HL-60/S4 treated with retinoic acid at 250 ng/mL for 4 days and 3 days (cell line): ENCODE measurements at regions not wholly inside any gene's neighbourhood (a gene's known extent, or its start where the extent isn't known, plus 50 kb on each side); places are given as distances from the start of the nearest gene placed in this dataset.
"Not testable (repeated sequence)": the region's sequence is repeated elsewhere in the genome, so short reads cannot be mapped to it uniquely, and the experiment has no call there.

Experiments
- in situ Hi-C: fragments of 300-500 bp; cut with MboI; formaldehyde crosslinking; loops from 2 replicates; pipeline ENCODE4 v1.7.0; 2022; ENCODE audit warnings: low sequenced_read_pairs

- in situ Hi-C loops, result no loop called here
Observed at GRCh38 chr9:89926691-89927220, 321.9 kb downstream of the GADD45G start.

GRCh38 chr9:89928106-89928505 lies 323.3 kb downstream of the GADD45G start:
- in situ Hi-C loops, result no loop called here

DNA sequence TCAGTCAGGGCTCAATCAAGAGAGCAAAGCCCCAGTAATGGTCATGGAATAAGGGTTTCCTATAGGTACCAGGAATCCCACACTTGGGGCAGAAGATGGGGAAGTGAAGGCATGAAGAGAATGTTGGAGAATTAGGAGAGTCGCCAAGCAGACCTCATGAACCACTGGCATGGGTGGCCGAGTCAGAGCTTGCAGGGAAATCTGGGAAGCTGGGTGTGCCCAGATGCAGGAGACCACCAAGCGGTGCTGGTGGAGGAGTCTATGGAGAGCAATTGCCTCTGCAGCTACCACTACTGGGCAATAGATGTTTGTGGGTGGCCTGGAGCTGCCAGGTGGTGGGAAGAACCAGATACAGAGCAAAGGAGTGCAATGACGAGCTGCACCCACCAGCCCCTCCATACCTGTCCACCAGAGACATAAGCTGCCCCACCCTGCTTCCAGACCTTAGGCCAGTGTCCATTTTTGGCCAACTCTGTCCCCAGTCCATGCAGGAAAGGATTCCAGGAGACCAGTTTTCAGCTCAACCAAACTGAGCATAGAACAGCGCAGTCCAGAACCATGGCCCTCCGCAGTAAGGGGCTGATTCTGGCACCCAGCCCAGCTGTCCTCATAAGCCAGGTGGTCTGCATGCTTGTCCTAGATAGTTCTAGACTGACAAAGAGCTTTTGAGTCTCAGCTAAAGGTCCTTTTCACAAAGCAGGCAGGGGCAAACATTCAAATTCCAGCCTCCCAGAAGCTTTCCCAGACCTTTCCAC lies 323.9 kb downstream of the GADD45G start:
- in situ Hi-C loops, result no loop called here

DNA sequence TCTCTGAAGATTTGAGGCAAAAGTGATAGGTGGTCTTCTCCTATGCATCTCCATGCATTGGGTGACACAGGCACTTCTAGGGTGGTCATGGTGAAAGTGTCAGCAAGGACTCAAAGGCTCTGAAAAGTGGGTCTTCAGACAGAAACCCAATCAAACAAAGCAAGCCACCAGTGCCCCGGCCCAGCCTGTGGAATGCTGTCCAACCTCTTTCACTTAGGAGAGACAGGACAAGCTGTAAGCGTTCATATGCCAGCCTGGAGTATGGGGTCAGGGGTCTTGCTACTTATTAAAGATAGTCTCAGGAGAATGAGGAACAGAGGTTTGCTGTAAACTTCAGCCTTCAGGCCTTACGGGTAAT lies 324.5 kb downstream of the GADD45G start:
- in situ Hi-C loops, result no loop called here

- in situ Hi-C loops, result no loop called here
Observed at GRCh38 chr9:89929673-89930480, 325.1 kb downstream of the GADD45G start.

- in situ Hi-C loops, result no loop called here
Observed at GRCh38 chr9:89933578-89933977, 328.8 kb downstream of the GADD45G start.

GRCh38 chr9:89935115-89935514 lies 330.3 kb downstream of the GADD45G start:
- in situ Hi-C loops, result no loop called here

DNA sequence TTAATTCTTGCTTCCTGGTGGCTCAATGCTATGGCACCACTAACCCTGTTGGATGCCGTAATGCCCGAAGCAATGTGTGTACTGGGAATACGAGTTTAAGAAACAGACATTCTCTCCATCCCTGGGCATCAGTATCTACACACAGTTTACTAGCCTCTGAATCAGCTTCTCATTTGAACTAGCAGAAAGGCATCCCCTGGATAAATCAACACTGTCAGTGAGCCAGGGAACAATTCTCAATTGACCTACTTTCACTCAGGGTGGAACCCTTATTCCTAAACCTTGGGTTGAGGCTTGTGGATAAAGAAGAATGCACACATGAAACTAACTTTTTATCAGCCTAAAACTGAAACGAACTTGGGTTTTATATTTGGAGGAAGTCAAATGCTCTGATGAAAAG lies 331.0 kb downstream of the GADD45G start:
- in situ Hi-C loops, result no loop called here

- in situ Hi-C loops, result no loop called here
Observed at GRCh38 chr9:89937051-89937450, 332.2 kb downstream of the GADD45G start.

GRCh38 chr9:89939181-89939580 lies 334.4 kb downstream of the GADD45G start:
- in situ Hi-C loops, result no loop called here

GRCh38 chr9:89939626-89940292 lies 334.9 kb downstream of the GADD45G start:
- in situ Hi-C loops, result no loop called here

DNA sequence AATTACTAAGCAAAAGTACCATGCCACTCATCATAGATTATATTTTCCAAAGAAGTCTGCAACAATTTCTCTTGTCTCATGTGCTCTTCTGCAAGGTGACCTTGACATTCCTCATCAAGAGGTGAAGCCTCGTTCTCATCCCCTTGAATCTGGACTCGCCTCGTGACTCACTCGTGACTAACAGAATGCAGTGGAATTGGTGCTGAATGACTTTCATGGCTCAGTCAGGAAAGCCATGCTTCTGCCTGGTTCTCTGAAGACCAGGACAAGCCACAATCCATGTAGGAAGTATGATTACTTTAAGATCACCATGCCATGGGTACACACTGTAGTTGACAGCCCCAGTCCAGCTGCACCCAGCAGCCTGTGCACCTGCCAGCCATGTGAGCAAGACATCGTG lies 335.8 kb downstream of the GADD45G start:
- in situ Hi-C loops, result no loop called here

DNA sequence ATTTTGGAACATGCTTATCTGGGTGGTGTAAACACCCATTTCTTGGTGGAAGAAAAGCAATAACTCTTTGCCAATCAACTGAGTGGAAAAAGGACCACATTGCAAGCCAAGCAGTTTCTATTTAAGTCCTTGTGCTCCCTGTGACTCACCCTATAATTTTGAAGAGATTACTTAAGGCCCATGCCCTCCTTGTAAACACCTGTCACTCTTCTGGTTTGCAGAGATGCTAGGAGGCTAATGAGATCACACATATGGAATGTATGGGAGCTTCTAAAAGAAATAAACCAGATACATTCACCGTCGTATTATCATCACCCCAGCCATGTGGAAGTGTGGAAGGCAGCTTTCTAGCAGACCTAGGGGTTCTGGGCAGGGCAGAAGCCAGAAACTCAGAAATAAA lies 337.1 kb downstream of the GADD45G start:
- in situ Hi-C loops, result no loop called here

- in situ Hi-C loops, result no loop called here
Observed at GRCh38 chr9:89942643-89943042, 337.8 kb downstream of the GADD45G start.

DNA sequence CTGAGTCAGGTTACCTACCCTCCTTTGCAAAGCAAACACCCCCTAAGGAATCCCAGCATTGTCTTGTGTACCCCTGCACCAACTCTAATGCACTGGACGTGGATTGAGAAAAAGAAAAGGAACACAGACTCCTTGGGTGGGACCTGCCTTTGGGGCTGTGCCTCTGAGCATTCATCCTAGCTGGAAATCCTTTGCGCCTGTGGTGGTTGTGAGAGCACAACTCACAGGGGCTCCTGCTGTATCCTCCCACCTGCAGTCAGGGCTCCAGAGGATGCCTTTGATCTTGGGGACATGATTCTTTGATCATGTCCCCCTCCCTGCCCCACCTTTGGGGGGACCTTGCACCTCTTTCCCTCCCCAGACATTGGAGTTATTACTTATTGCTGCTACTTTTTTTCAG lies 338.5 kb downstream of the GADD45G start:
- in situ Hi-C loops, result no loop called here

DNA sequence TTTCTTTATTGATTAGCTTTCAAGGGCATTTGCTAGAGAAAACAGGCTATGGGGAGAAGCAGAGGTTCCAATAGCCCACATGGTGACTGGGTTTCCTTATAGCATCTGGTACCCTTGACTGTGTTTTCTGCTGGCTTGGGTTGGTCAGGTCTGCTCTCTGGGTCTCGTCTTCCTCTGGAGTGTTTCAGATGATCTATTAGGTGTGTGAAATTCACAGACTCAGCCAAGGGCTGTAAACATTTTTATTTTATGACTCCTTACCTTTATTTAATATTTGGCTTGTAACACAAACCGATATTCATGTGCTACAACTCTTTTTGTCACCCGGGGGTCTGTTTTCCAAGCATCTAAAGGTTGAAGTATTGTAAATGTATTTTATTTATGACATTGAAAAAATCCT lies 338.9 kb downstream of the GADD45G start:
- in situ Hi-C loops, result no loop called here

- in situ Hi-C loops, result no loop called here
Observed at GRCh38 chr9:89945133-89945532, 340.3 kb downstream of the GADD45G start.

GRCh38 chr9:89946741-89947140 lies 341.9 kb downstream of the GADD45G start:
- in situ Hi-C loops, result no loop called here

- in situ Hi-C loops, result no loop called here
Observed at GRCh38 chr9:89949111-89949510, 344.3 kb downstream of the GADD45G start.

DNA sequence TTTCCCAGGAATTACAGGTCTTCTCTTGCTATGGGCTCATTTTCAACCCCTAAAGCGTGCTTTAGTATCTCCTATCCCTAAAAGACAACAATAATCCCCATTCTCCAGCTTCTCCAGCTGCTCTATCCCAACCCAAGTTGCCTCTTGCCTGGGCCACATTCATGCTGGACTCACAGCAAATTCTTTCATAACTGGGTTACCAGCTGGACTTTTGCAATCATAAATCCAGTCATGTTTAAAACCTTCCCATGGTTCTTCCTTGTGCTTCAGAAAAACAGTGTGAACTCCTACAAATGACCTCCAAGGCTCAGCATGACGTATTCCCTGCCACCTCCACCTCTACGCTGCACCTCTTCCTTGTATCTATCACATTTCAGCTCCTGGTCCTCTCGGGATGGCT lies 346.9 kb downstream of the GADD45G start:
- in situ Hi-C loops, result no loop called here

DNA sequence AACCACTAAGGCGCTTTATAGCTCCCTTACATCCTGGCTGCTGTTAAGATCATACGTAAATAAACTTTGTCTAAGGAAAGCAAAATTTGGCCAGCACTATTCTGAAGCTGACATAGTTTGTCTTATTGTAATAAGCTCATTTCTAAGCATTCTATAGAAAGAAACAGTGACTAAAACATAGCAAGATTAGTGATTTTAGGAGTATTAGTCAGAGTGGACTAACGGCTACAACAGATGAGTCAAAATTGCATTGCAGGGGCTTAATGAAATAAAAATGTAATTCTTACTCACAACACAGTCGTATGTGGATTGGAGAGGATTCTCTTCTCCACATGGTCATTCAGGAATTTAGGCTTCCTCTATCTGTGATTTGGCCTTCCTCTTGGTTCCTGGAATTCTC lies 347.6 kb downstream of the GADD45G start:
- in situ Hi-C loops, result no loop called here

GRCh38 chr9:89953263-89953662 lies 348.5 kb downstream of the GADD45G start:
- in situ Hi-C loops, result not testable (repeated sequence)
